Spleen (tissue), 11 donors: ENCODE measurements at regions not wholly inside any gene's neighbourhood (a gene's known extent, or its start where the extent isn't known, plus 50 kb on each side); places are given as distances from the start of the nearest gene placed in this dataset.

ENCODE experiments used
- DNase-seq: peaks from one replicate; pipeline ENCODE4 v3.0.0-alpha.2; 2020
- H3K27ac ChIP-seq, 8 donors: fragments of 200-600 bp; sonication (generic) in 7 of 8; 1 replicate in 4 of 8; 2 replicates in 4 of 8; pipeline versions ENCODE4 v1.5.0 to v1.8.0; 2016 to 2021; ENCODE audit warnings: inconsistent platforms in 4 of 8, mild to moderate bottlenecking in 4 of 8, moderate library complexity in 1 of 8
- H3K27me3 ChIP-seq, 7 donors: fragments of 200-600 bp; sonication (generic) in 6 of 7; replicated peaks in 1 of 7; 1 replicate in 4 of 7; 2 replicates in 3 of 7; pipeline versions ENCODE4 v1.5.0 to v1.8.0; 2016 to 2021; ENCODE audit warnings: inconsistent platforms in 3 of 7, mild to moderate bottlenecking in 1 of 7
- H3K36me3 ChIP-seq, 6 donors: fragments of 200-600 bp; sonication (generic) in 5 of 6; 1 replicate in 4 of 6; 2 replicates in 2 of 6; pipeline versions ENCODE4 v1.5.0 to v1.8.0; 2016 to 2021; ENCODE audit warnings: inconsistent platforms in 2 of 6
- H3K4me1 ChIP-seq, 6 donors: fragments of 200-600 bp; sonication (generic) in 5 of 6; 1 replicate in 3 of 6; 2 replicates in 3 of 6; pipeline versions ENCODE4 v1.5.0 to v1.8.0; 2016 to 2021; ENCODE audit warnings: inconsistent platforms in 3 of 6
- H3K4me3 ChIP-seq, 8 donors: fragments of 200-600 bp; sonication (generic) in 7 of 8; 1 replicate in 4 of 8; 2 replicates in 4 of 8; pipeline versions ENCODE4 v1.5.0 to v1.8.0; 2016 to 2021; ENCODE audit warnings: inconsistent platforms in 4 of 8, mild to moderate bottlenecking in 4 of 8, moderate library complexity in 2 of 8
- H3K9me3 ChIP-seq, 8 donors: fragments of 200-600 bp; sonication (generic) in 7 of 8; 1 replicate in 4 of 8; 2 replicates in 4 of 8; pipeline versions ENCODE4 v1.5.0 to v1.8.0; 2016 to 2021; ENCODE audit warnings: inconsistent platforms in 4 of 8
- CTCF ChIP-seq, 11 experiments: fragments of 200-600 bp in 7 of 11; fragments of 450-650 bp in 4 of 11; sonication (generic) in 4 of 11; IDR thresholded peaks in 8 of 11; conservative IDR thresholded peaks in 3 of 11; 1 replicate in 7 of 11; 2 replicates in 4 of 11; pipeline versions ENCODE4 v1.4.0 to v1.8.0; 2016 to 2021; ENCODE audit warnings: antibody characterized with exemption in 11 of 11, inconsistent platforms in 4 of 11, mild to moderate bottlenecking in 1 of 11
- POLR2A ChIP-seq, 3 donors: fragments of 450-650 bp; IDR thresholded peaks; one replicate each; pipeline ENCODE4 v1.5.1; 2017; ENCODE audit warnings: antibody characterized with exemption in 3 of 3, mild to moderate bottlenecking in 1 of 3
- POLR2AphosphoS5 ChIP-seq, 3 donors: sonication (generic); formaldehyde crosslinking; IDR thresholded peaks; one replicate each; pipeline ENCODE4 v1.5.1; 2017; ENCODE audit warnings: antibody characterized with exemption in 3 of 3
- WGBS, 5 donors: extraction: QIAGEN DNeasy Blood & Tissue Kit in 3 of 5; methylation state at CpG; one replicate each; pipeline versions ENCODE4 v1.1.5 to v1.1.7; 2013 to 2018; 5-methylcytosine and 5-hydroxymethylcytosine counted together
- intact Hi-C: fragments of 100-400 bp; cut with DNase I; formaldehyde crosslinking; loops from one replicate; pipeline ENCODE4 v1.15.0; 2023; ENCODE audit warnings: low total_unique reads
- donor health status: healthy with polysubstance abuse.
- donor health status: DM: no; HTN: no; CAD: no; lungs with moderate emphysema.
- donor health status: DM: no; HTN: no; CAD: no.
- donor health status: Bipolar disorder and iron deficiency.
- donor health status: healthy.
- donor health status: DM: no; HTN: no; CAD: no.
- donor health status: DM: yes; HTN: yes; CAD: no.

- Histone ChIP-seq H3K36me3 (no peaks in the 10 kb centered on the region), H3K9me3 (no peaks in the 10 kb centered on the region), H3K4me1 (peaks cover 0 to 13% (median 0%) of the 10 kb centered on the region in 6 donors), H3K27ac (no peak overlapping the region), H3K27me3 (peaks cover 0 to 7% (median 0%) of the 10 kb centered on the region in 7 donors), H3K4me3 (no peak overlapping the region)
- intact Hi-C loops: no loop called here
- WGBS, 5 donors: 70 to 93% (median 77%) methylated on average over 4 to 5 of the region's 5 CpGs
- no peak for TF ChIP-seq CTCF (IDR thresholded peaks at IDR 0.05 in 8 of 11, conservative IDR thresholded peaks at IDR 0.05 in 3 of 11)
- TF ChIP-seq POLR2AphosphoS5 (IDR thresholded peaks at IDR 0.05): no peak
- no peak for TF ChIP-seq POLR2A (IDR thresholded peaks at IDR 0.05)
- no peak for DNase-seq
Observed at GRCh38 chr15:69954666-69955065, 143.1 kb downstream of the TLE3 start.

- H3K27me3 ChIP-seq: peaks cover 0 to 12% (median 0%) of the 10 kb centered on the region in 7 donors
- WGBS, 5 donors: 80 to 85% (median 81%) methylated on average over 6 to 9 of the region's 9 CpGs
- peaks cover 0 to 13% (median 0%) of the 10 kb centered on the region in 6 donors for H3K4me1 ChIP-seq
- intact Hi-C loops: no loop called here
- H3K4me3 ChIP-seq: peak overlapping the region in 1 of 8 donors; percentile 33
- H3K36me3 ChIP-seq: no peaks in the 10 kb centered on the region
- no peak for DNase-seq
- no peaks in the 10 kb centered on the region for H3K9me3 ChIP-seq
- H3K27ac ChIP-seq: peak overlapping the region in 3 of 8 donors; percentile 60 to 73 (median 65)
- TF ChIP-seq CTCF (IDR thresholded peaks at IDR 0.05 in 8 of 11, conservative IDR thresholded peaks at IDR 0.05 in 3 of 11): no peak
- no peak for TF ChIP-seq POLR2A (IDR thresholded peaks at IDR 0.05)
- no peak for TF ChIP-seq POLR2AphosphoS5 (IDR thresholded peaks at IDR 0.05)
Observed at GRCh38 chr15:69955240-69955894, 142.3 kb downstream of the TLE3 start.

GRCh38 chr15:69956417-69956816 is 141.3 kb downstream of the TLE3 start:
- peaks cover 0 to 12% (median 0%) of the 10 kb centered on the region in 7 donors for H3K27me3 ChIP-seq
- no peaks in the 10 kb centered on the region for H3K36me3 ChIP-seq
- peak overlapping the region in 1 of 8 donors; percentile 33 for H3K4me3 ChIP-seq
- 45 to 76% (median 62%) methylated on average over 5 of the region's 5 CpGs for WGBS, 5 donors
- peaks cover 0 to 13% (median 0%) of the 10 kb centered on the region in 6 donors for H3K4me1 ChIP-seq
- TF ChIP-seq POLR2AphosphoS5 (IDR thresholded peaks at IDR 0.05) (peak in 1 of 3 donors; percentile 22), CTCF (IDR thresholded peaks at IDR 0.05 in 8 of 11, conservative IDR thresholded peaks at IDR 0.05 in 3 of 11) (no peak), POLR2A (IDR thresholded peaks at IDR 0.05) (no peak)
- H3K9me3 ChIP-seq: no peaks in the 10 kb centered on the region
- intact Hi-C loops: no loop called here
- DNase-seq: no peak
- H3K27ac ChIP-seq: peak overlapping the region in 4 of 8 donors; percentile 60 to 73 (median 68)

GRCh38 chr15:69957175-69957574 is 140.5 kb downstream of the TLE3 start:
- H3K4me1 ChIP-seq: peaks cover 0 to 13% (median 0%) of the 10 kb centered on the region in 6 donors
- no peak for TF ChIP-seq POLR2A (IDR thresholded peaks at IDR 0.05)
- TF ChIP-seq CTCF (IDR thresholded peaks at IDR 0.05 in 8 of 11, conservative IDR thresholded peaks at IDR 0.05 in 3 of 11): no peak
- no peak for TF ChIP-seq POLR2AphosphoS5 (IDR thresholded peaks at IDR 0.05)
- intact Hi-C loops: no loop called here
- peaks cover 0 to 12% (median 0%) of the 10 kb centered on the region in 7 donors for H3K27me3 ChIP-seq
- WGBS, 5 donors: 88 to 94% (median 90%) methylated on average over 4 of the region's 4 CpGs
- H3K36me3 ChIP-seq: no peaks in the 10 kb centered on the region
- no peak for DNase-seq
- H3K9me3 ChIP-seq: no peaks in the 10 kb centered on the region
- peak overlapping the region in 1 of 8 donors; percentile 33 for H3K4me3 ChIP-seq
- peak overlapping the region in 4 of 8 donors; percentile 64 to 73 (median 68) for H3K27ac ChIP-seq
